H1 (cell line): ENCODE measurements at regions not wholly inside any gene's neighbourhood (a gene's known extent, or its start where the extent isn't known, plus 50 kb on each side); places are given as distances from the start of the nearest gene placed in this dataset.

ENCODE experiments used
- BRCA1 ChIP-seq: IDR thresholded peaks from 2 replicates; pipeline ENCODE4 v1.6.1; 2012; ENCODE audit warnings: low read depth, low read length, improper control_type of control experiment
- CREB1 ChIP-seq: IDR thresholded peaks from 2 replicates; pipeline ENCODE4 v1.6.1; 2012; ENCODE audit warnings: inconsistent platforms
- EP300 ChIP-seq, 2 experiments: IDR thresholded peaks; 1 replicate in 1 of 2; 2 replicates in 1 of 2; pipeline ENCODE4 v1.6.1; 2011 to 2012; ENCODE audit warnings: low read depth in 2 of 2, low read length in 2 of 2, mild to moderate bottlenecking in 2 of 2, borderline replicate concordance in 1 of 2, inconsistent platforms in 1 of 2, moderate library complexity in 1 of 2
- EZH2 ChIP-seq: fragments of 200-600 bp; sonication (generic); IDR thresholded peaks from 2 replicates; pipeline ENCODE4 v1.7.1; 2012; ENCODE audit warnings: low read depth, mild to moderate bottlenecking, moderate library complexity, low read length, inconsistent platforms; ENCODE audit not compliant: severe bottlenecking
- KDM1A ChIP-seq: fragments of 200-600, 300-600 bp; sonication (generic); IDR thresholded peaks from 2 replicates; pipeline ENCODE4 v1.7.1; 2016; ENCODE audit warnings: mild to moderate bottlenecking, low read length, borderline replicate concordance
- NANOG ChIP-seq: IDR thresholded peaks from 2 replicates; pipeline ENCODE4 v1.6.1; 2011; ENCODE audit warnings: low read length, low read depth, mild to moderate bottlenecking, inconsistent platforms; ENCODE audit not compliant: insufficient read depth, poor library complexity, severe bottlenecking
- POLR2A ChIP-seq, 2 experiments: IDR thresholded peaks; 1 replicate in 1 of 2; 2 replicates in 1 of 2; pipeline ENCODE4 v1.6.1; 2011; ENCODE audit warnings: low read depth in 2 of 2, low read length in 2 of 2, mild to moderate bottlenecking in 2 of 2; ENCODE audit errors: control extremely low read depth in 1 of 2
- POLR2AphosphoS5 ChIP-seq: IDR thresholded peaks from 2 replicates; pipeline ENCODE4 v1.6.1; 2011; ENCODE audit warnings: low read depth, low read length
- SIRT6 ChIP-seq: IDR thresholded peaks from one replicate; pipeline ENCODE4 v1.7.1; 2012; ENCODE audit warnings: low read length, inconsistent platforms
- SP2 ChIP-seq: IDR thresholded peaks from 2 replicates; pipeline ENCODE4 v1.6.1; 2012; ENCODE audit warnings: mild to moderate bottlenecking, low read length, inconsistent platforms
- SRF ChIP-seq: IDR thresholded peaks from 2 replicates; pipeline ENCODE4 v1.6.1; 2011; ENCODE audit warnings: mild to moderate bottlenecking, low read depth, low read length, moderate library complexity

GRCh38 chr2:182593394-182593975, 122.6 kb upstream of the DNAJC10 start:
- TF ChIP-seq KDM1A (no peak), CREB1 (no peak), POLR2A (IDR thresholded peaks at IDR 0.05; ENCODE audit: control extremely low read depth in 1 of 2, low read depth in 2 of 2, low read length in 2 of 2) (no peak), SRF (no peak), EZH2 (no peak), SIRT6 (no peak), EP300 (IDR thresholded peaks at IDR 0.05; ENCODE audit: borderline replicate concordance in 1 of 2, low read depth in 2 of 2, low read length in 2 of 2) (no peak), BRCA1 (no peak), POLR2AphosphoS5 (no peak), SP2 (no peak), NANOG (no peak)
